ENCODE measurements at regions not wholly inside any gene's neighbourhood (a gene's known extent, or its start where the extent isn't known, plus 50 kb on each side); places are given as distances from the start of the nearest gene placed in this dataset.

DNA sequence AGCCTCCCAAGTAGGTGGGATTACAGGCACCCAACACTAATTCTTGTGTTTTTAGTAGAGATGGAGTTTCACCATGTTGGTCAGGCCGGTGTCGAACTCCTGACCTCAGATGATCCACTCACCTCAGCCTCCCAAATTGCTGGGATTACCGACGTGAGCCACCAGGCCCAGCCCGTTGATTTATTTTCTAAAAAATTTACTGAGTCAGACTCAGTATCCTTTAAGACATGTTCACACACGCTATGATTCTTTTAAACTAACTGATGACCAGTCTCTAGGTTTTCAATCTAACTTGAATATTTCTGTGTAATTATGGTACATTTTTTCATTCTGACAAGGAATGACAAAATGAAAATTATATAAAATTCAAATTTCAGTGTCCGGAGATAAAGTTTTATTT is 114.5 kb downstream of the MMUT start:
- TF ChIP-seq, protein P1, sequence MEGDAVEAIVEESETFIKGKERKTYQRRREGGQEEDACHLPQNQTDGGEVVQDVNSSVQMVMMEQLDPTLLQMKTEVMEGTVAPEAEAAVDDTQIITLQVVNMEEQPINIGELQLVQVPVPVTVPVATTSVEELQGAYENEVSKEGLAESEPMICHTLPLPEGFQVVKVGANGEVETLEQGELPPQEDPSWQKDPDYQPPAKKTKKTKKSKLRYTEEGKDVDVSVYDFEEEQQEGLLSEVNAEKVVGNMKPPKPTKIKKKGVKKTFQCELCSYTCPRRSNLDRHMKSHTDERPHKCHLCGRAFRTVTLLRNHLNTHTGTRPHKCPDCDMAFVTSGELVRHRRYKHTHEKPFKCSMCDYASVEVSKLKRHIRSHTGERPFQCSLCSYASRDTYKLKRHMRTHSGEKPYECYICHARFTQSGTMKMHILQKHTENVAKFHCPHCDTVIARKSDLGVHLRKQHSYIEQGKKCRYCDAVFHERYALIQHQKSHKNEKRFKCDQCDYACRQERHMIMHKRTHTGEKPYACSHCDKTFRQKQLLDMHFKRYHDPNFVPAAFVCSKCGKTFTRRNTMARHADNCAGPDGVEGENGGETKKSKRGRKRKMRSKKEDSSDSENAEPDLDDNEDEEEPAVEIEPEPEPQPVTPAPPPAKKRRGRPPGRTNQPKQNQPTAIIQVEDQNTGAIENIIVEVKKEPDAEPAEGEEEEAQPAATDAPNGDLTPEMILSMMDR (conservative IDR thresholded peaks at IDR 0.05 in 1 of 2, IDR thresholded peaks at IDR 0.05 in 1 of 2; ENCODE audit: extremely low read depth in 1 of 2, insufficient read depth in 1 of 2, low read depth in 1 of 2, low read length in 2 of 2) = no peak
- no peak for TF ChIP-seq EZH2 (IDR thresholded peaks at IDR 0.05; ENCODE audit: borderline replicate concordance, low read length)

Measured in mammary epithelial cell (primary cell).